ENCODE measurements at regions not wholly inside any gene's neighbourhood (a gene's known extent, or its start where the extent isn't known, plus 50 kb on each side); places are given as distances from the start of the nearest gene placed in this dataset.

- no peak for DNase-seq
Observed at GRCh38 chr7:156117542-156118247, 305.4 kb upstream of the SHH start.

- no peak for DNase-seq
Observed at GRCh38 chr7:156116514-156117215, 304.4 kb upstream of the SHH start.

DNA sequence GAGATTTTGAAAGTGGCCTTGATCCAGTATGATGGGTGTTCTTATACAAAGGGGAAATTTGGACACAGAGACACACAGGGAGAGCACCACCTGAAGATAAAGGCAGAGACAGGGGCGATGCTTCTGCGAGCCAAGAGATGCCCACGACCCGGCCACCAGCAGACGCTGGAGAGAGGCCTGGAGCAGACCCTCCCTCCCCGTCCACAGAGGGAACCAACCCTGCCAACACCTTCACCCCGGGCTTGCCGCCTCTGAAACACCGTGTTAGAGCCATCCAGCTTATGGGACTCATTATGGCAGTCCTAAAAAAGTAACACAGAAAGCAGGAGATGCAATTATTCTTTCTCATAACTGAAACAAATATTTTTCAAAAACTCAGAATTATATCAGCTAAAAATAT lies 303.3 kb upstream of the SHH start:
- no peak for DNase-seq

- DNase-seq = no peak
Observed at GRCh38 chr7:156113731-156114130, 301.5 kb upstream of the SHH start.

GRCh38 chr7:156109988-156110387 lies 297.7 kb upstream of the SHH start:
- DNase-seq = no peak

GRCh38 chr7:156109076-156109475 lies 296.8 kb upstream of the SHH start:
- DNase-seq = no peak

GRCh38 chr7:156107957-156108356 lies 295.7 kb upstream of the SHH start:
- DNase-seq = no peak

DNA sequence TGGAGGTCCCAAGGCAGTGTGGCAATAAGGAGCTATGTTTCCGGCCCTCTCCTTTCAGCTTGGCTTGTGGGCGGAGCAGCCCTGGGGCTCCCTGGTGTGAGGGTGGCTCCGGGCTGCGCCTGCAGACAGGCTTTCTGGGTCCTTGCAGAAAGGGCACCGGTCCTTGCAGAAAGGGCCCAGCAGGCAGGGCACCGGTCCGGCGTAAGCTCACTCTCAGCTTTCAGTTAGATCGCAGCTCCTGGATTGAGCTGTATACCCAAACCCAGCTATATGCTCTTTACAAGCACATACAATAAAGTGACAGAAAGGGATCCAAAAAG lies 293.8 kb upstream of the SHH start:
- no peak for DNase-seq

GRCh38 chr7:156105337-156106106 lies 293.3 kb upstream of the SHH start:
- DNase-seq = no peak

DNA sequence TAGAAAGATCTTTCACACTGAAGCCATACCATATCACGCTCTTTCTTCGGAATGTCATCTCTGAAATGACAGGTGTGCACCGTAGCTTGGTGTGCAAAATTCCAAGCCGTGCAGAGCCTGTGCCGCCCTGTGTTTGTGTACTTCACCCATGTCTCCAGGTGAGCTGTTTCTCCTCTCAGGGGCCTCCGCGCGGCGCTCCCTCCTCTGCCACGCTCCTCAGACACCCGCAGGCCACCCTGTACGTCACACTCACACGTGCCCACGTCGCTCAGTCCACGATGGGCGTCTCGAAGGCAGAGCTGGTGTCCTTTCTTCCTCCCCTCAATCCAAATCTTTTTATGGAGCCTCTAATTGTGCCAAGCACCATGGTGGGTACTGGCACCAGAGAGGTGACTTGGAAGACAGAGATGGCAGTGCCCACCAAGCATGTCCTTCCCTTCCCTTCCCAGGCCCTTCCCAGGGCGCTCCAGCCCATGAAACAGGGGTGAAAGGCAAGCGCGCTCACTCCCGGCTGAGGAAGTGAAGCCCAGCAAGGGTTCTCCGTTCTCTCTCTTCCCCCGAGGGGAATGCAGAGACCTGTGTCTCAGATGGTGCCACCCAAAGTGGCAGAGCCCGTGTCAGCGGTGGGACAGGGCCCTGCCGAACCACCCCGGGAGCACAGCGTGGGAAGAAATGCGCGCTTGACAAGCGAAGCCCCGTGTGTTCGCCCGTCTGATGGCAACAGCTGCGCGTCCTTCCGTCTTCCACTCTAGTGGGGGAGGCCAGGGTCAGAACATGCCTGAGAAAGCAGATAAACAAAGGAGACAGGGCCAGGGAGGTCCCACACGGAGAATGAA lies 292.5 kb upstream of the SHH start:
- DNase-seq = no peak

DNA sequence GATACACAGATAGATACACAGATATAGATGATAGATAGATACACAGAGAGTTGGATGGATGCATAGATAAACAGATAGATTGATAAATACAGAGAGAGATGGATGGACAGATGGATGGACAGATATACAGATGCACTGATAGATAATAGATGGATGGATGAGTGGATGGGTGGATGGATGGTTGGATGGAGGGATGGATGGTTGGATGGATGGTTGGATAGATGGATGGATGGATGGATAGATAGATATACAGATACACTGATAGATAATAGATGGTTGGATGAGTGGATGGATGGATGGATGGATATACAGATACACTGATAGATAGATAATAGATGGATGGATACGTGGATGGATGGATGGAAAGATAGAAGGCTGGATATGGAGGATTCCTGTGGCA lies 290.0 kb upstream of the SHH start:
- DNase-seq = no peak

DNA sequence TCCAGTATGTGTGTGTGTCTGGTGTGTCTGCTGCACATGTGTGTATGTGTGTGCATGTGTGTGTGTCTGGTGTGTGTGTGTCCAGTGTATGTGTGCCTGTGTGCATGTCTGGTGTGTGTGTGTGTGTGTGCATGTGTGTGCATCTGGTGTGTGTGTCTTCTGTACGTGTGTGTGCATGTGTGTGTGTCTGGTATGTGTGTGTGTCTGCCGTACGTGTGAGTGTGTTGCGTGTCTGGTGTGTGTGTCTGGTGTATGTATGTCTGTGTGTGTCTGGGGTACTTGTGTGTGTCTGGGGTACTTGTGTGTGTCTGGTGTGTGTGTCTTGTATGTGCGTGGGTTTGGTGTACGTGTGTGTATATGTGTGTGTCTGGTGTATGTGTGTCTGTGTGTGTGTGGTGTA lies 289.1 kb upstream of the SHH start:
- DNase-seq = no peak

DNA sequence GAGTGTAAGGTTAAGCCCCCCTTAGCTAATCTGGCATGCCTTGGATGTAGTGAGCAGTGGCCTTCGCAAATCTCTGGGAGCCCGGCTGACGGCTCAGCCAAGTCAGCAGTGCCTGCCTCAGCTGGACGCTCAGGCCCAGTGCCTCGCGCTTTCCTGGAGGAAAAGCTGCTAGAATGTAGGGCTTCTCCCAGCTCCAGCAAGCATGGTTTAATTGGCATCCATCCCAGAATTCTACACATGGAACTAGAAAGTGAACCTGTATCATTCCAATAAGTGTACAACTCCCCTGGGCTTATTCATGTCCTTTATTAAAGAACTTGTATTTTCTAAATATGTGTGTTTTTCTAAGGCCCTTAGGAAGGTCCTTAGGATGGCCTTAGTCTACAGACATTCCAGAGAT lies 287.8 kb upstream of the SHH start:
- DNase-seq = no peak

GRCh38 chr7:156099085-156099484 lies 286.8 kb upstream of the SHH start:
- no peak for DNase-seq

DNA sequence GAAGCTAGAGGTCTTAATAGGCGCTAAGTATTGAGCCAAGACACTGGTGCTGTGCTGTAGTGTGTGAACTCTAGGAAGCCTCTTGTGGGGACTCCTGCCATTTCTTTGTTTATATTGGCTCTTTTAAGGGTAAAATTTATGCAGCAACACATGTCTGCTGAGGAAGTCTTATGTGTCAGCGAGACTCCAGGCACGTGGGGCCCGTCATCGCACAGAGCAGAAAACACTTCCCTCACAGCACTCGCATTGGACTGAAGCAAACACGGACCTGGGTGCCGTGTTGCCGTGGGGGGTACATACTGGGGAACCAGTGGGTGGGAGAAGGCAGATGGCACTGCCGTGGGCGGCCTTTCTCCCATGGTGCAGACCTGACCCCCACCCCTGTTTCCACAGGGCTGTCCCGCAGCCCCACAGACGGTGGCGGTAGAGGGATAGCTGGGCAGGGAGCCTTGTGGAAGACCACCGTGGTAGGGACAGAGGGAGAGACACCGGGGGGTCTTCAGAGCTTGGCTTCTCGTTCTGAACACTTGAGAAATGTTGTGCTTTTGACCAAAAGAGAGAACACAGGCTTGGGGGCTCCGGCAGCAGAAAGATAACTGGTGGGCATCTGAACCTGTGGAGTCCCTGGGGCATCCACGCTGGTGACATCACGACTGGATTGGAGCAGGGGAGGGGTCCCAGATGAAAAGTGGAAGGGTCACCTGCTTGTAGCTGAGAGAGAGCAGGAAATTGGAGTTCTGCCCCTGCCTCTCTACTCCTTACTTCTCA lies 284.7 kb upstream of the SHH start:
- no peak for DNase-seq

DNA sequence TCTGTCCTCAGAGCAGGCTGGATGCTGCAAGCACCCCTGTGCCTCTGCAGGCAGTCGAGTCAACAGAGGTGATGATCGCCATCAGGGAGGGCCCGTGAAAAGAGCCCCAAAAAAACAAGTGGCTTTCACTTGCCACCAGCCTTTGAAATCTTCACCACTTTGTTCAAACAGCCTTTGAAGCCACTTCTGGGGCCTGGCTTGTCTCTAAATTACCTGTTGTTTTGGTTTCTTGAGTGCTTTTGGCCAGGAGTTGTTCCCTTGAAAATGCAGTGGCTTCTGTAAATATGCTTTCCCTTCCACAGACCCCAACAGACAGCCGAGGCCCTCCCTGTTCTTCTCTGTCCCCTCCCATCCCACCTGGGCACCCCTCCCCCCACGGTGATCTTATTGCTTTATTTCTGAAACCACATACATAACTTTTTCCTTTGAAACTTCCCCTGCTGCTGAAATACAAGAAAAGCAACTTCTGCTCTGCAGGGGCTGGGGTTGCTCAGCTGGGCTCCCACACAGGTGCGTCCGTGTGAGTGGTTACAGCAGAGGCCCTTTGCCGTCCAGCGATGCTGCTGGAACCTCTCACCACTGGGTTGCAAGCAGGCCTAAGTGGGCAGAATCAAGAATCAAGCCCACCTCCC lies 283.8 kb upstream of the SHH start:
- DNase-seq = no peak

GRCh38 chr7:156094350-156095146 lies 282.3 kb upstream of the SHH start:
- DNase-seq = no peak

GRCh38 chr7:156092307-156092706 lies 280.0 kb upstream of the SHH start:
- no peak for DNase-seq

- no peak for DNase-seq
Observed at GRCh38 chr7:156091519-156092080, 279.3 kb upstream of the SHH start.

- DNase-seq = no peak
Observed at GRCh38 chr7:156090988-156091387, 278.7 kb upstream of the SHH start.

- DNase-seq = no peak
Observed at GRCh38 chr7:156089222-156089621, 277.0 kb upstream of the SHH start.
